IMR-90 (cell line): ENCODE measurements at regions not wholly inside any gene's neighbourhood (a gene's known extent, or its start where the extent isn't known, plus 50 kb on each side); places are given as distances from the start of the nearest gene placed in this dataset.

Source experiments
- ATAC-seq: fragments of 200-7000 bp; cut with Tn5 transposase; 2 replicates; pipeline ENCODE4 v1.9.1; 2020; ENCODE audit warnings: low read depth, mild to moderate bottlenecking, moderate library complexity
- BruUV-seq: library from RNA; stranded (reverse); fragments of 400-500 nt; replicated peaks from 2 replicates; lab custom pipeline; 2021; lab: Mats Ljungman, UMichigan
- CTCF ChIA-PET: fragments of 300-600 bp; formaldehyde crosslinking; extraction: SDS; loops from one replicate; lab custom pipeline; 2021; ENCODE audit warnings: antibody characterized with exemption; lab: Yijun Ruan, JAX
- POLR2A ChIA-PET: fragments of 300-600 bp; sonication (Branson Sonifier 250); formaldehyde crosslinking; loops from one replicate; lab custom pipeline; 2022; ENCODE audit warnings: antibody characterized with exemption; ENCODE audit not compliant: unreplicated experiment; lab: Charles Lee
- DNase-seq: peaks from one replicate; pipeline ENCODE4 v3.0.0; 2013
- H2AFZ ChIP-seq: replicated peaks from 2 replicates; pipeline ENCODE3; 2013; ENCODE audit warnings: low read length, mild to moderate bottlenecking; ENCODE audit not compliant: poor library complexity
- H2AK5ac ChIP-seq: 2 replicates; pipeline ENCODE4 v1.6.1; 2013; ENCODE audit warnings: low read depth, low read length, inconsistent platforms
- H2AK9ac ChIP-seq: replicated peaks from 2 replicates; pipeline ENCODE3; 2013; ENCODE audit warnings: mild to moderate bottlenecking, low read depth, low read length, moderate library complexity; ENCODE audit not compliant: poor library complexity
- H2BK120ac ChIP-seq: 2 replicates; pipeline ENCODE4 v1.6.1; 2013; ENCODE audit warnings: low read depth, low read length, inconsistent platforms
- H2BK15ac ChIP-seq: 3 replicates; pipeline ENCODE4 v1.6.1; 2013; ENCODE audit warnings: low read depth, low read length, inconsistent platforms
- H2BK20ac ChIP-seq: 2 replicates; pipeline ENCODE4 v1.6.1; 2013; ENCODE audit warnings: low read depth, mild to moderate bottlenecking, inconsistent platforms, low read length, moderate library complexity
- H2BK5ac ChIP-seq: 2 replicates; pipeline ENCODE4 v1.6.1; 2013; ENCODE audit warnings: mild to moderate bottlenecking, low read depth, low read length, inconsistent platforms; ENCODE audit not compliant: poor library complexity, severe bottlenecking
- H3K14ac ChIP-seq: replicated peaks from 2 replicates; pipeline ENCODE4 v1.6.1; 2013; ENCODE audit warnings: low read depth, low read length, inconsistent platforms
- H3K18ac ChIP-seq: 2 replicates; pipeline ENCODE4 v1.6.1; 2013; ENCODE audit warnings: low read depth, low read length, control low read depth
- H3K23ac ChIP-seq: 2 replicates; pipeline ENCODE4 v1.6.1; 2013; ENCODE audit warnings: low read depth, low read length, inconsistent platforms
- H3K27ac ChIP-seq: 2 replicates; pipeline ENCODE4 v1.5.1; 2013; ENCODE audit warnings: mild to moderate bottlenecking, control low read depth, low read length; ENCODE audit not compliant: insufficient read depth
- H3K27me3 ChIP-seq: 2 replicates; pipeline ENCODE4 v1.6.1; 2013; ENCODE audit warnings: low read length; ENCODE audit not compliant: control insufficient read depth, insufficient read depth
- H3K36me3 ChIP-seq: 2 replicates; pipeline ENCODE4 v1.6.1; 2013; ENCODE audit warnings: low read length, mixed read lengths; ENCODE audit not compliant: control insufficient read depth, insufficient read depth
- H3K4ac ChIP-seq: 2 replicates; pipeline ENCODE4 v1.6.1; 2013; ENCODE audit warnings: low read depth, low read length, inconsistent platforms
- H3K4me1 ChIP-seq: 2 replicates; pipeline ENCODE4 v1.6.1; 2013; ENCODE audit warnings: low read length, mixed read lengths; ENCODE audit not compliant: control insufficient read depth, insufficient read depth
- H3K4me2 ChIP-seq: 2 replicates; pipeline ENCODE4 v1.6.1; 2013; ENCODE audit warnings: low read depth, mild to moderate bottlenecking, control low read depth, low read length, moderate library complexity
- H3K4me3 ChIP-seq: 2 replicates; pipeline ENCODE4 v1.5.1; 2013; ENCODE audit warnings: low read depth, mild to moderate bottlenecking, control low read depth, low read length, moderate library complexity; ENCODE audit not compliant: insufficient read depth
- H3K56ac ChIP-seq: 2 replicates; pipeline ENCODE4 v1.6.1; 2013; ENCODE audit warnings: low read length, inconsistent platforms; ENCODE audit not compliant: insufficient read depth; ENCODE audit errors: extremely low read depth
- H3K79me1 ChIP-seq, 2 experiments: 2 replicates each; pipeline ENCODE4 v1.6.1; 2013; ENCODE audit warnings: low read length in 2 of 2, inconsistent platforms in 1 of 2, low read depth in 1 of 2
- H3K9ac ChIP-seq: 2 replicates; pipeline ENCODE4 v1.6.1; 2013; ENCODE audit warnings: low read depth, low read length, control low read depth
- H3K9me1 ChIP-seq: 2 replicates; pipeline ENCODE4 v1.6.1; 2013; ENCODE audit warnings: low read length, inconsistent platforms; ENCODE audit not compliant: insufficient read depth
- H3K9me3 ChIP-seq: 2 replicates; pipeline ENCODE4 v1.6.1; 2013; ENCODE audit warnings: low read length; ENCODE audit not compliant: control insufficient read depth, insufficient read depth
- H4K20me1 ChIP-seq: 2 replicates; pipeline ENCODE4 v1.6.1; 2013; ENCODE audit warnings: low read length, inconsistent platforms; ENCODE audit not compliant: insufficient read depth
- H4K5ac ChIP-seq: 2 replicates; pipeline ENCODE4 v1.6.1; 2013; ENCODE audit warnings: mild to moderate bottlenecking, low read depth, low read length, control low read depth
- H4K8ac ChIP-seq, 2 experiments: 2 replicates each; pipeline ENCODE4 v1.6.1; 2013; ENCODE audit warnings: low read depth in 2 of 2, low read length in 2 of 2, control low read depth in 1 of 2, inconsistent platforms in 1 of 2
- H4K91ac ChIP-seq: 2 replicates; pipeline ENCODE4 v1.6.1; 2013; ENCODE audit warnings: low read depth, low read length, inconsistent platforms; ENCODE audit not compliant: insufficient read depth
- BHLHE40 ChIP-seq: fragments of 150-350 bp; IDR thresholded peaks from 2 replicates; pipeline ENCODE4 v1.6.1; 2016; ENCODE audit warnings: mild to moderate bottlenecking, low read depth, low read length
- CEBPB ChIP-seq: IDR thresholded peaks from 2 replicates; pipeline ENCODE4 v1.6.1; 2012; ENCODE audit warnings: low read depth, low read length, improper control_type of control experiment
- CHD1 ChIP-seq: IDR thresholded peaks from 2 replicates; pipeline ENCODE4 v1.6.1; 2012; ENCODE audit warnings: low read depth, low read length, improper control_type of control experiment
- CTCF ChIP-seq: conservative IDR thresholded peaks from 2 replicates; pipeline ENCODE4 v1.5.1; 2012; ENCODE audit warnings: mild to moderate bottlenecking, low read depth, low read length, improper control_type of control experiment
- ELK1 ChIP-seq: fragments of 150-350 bp; IDR thresholded peaks from 2 replicates; pipeline ENCODE4 v1.6.1; 2016; ENCODE audit warnings: low read depth, mild to moderate bottlenecking, low read length, moderate library complexity, borderline replicate concordance
- FOS ChIP-seq: fragments of 150-350 bp; IDR thresholded peaks from 2 replicates; pipeline ENCODE4 v1.6.1; 2016; ENCODE audit warnings: low read depth, low read length
- MAFK ChIP-seq: IDR thresholded peaks from 2 replicates; pipeline ENCODE4 v1.6.1; 2012; ENCODE audit warnings: low read depth, low read length, improper control_type of control experiment
- MAZ ChIP-seq: IDR thresholded peaks from 2 replicates; pipeline ENCODE4 v1.6.1; 2012; ENCODE audit warnings: low read depth, mild to moderate bottlenecking, low read length, improper control_type of control experiment, moderate library complexity, borderline replicate concordance
- MXI1 ChIP-seq: IDR thresholded peaks from 2 replicates; pipeline ENCODE4 v1.6.1; 2012; ENCODE audit warnings: low read depth, mild to moderate bottlenecking, low read length, moderate library complexity, borderline replicate concordance
- NFE2L2 ChIP-seq: fragments of 150-350 bp; IDR thresholded peaks from 2 replicates; pipeline ENCODE4 v1.6.1; 2016; ENCODE audit warnings: low read depth, mild to moderate bottlenecking, low read length
- POLR2A ChIP-seq: IDR thresholded peaks from 2 replicates; pipeline ENCODE4 v1.6.1; 2012; ENCODE audit warnings: mild to moderate bottlenecking, low read depth, low read length
- RAD21 ChIP-seq: IDR thresholded peaks from 2 replicates; pipeline ENCODE4 v1.6.1; 2012; ENCODE audit warnings: low read length, improper control_type of control experiment
- RCOR1 ChIP-seq: IDR thresholded peaks from 2 replicates; pipeline ENCODE4 v1.6.1; 2012; ENCODE audit warnings: mild to moderate bottlenecking, low read length, improper control_type of control experiment; ENCODE audit not compliant: insufficient replicate concordance
- RFX5 ChIP-seq: IDR thresholded peaks from 2 replicates; pipeline ENCODE4 v1.8.0; 2012; ENCODE audit warnings: low read depth, mild to moderate bottlenecking, low read length, moderate library complexity
- SMC3 ChIP-seq: fragments of 150-350 bp; IDR thresholded peaks from 2 replicates; pipeline ENCODE4 v1.6.1; 2016; ENCODE audit warnings: low read depth, mild to moderate bottlenecking, antibody characterized with exemption, low read length, moderate library complexity
- USF2 ChIP-seq: fragments of 150-350 bp; IDR thresholded peaks from 2 replicates; pipeline ENCODE4 v1.6.1; 2017; ENCODE audit warnings: mild to moderate bottlenecking, antibody characterized with exemption, low read length, low read depth
- WGBS, 2 experiments: methylation state at CpG; one replicate each; pipeline versions ENCODE4 v1.1.5 to v1.1.7; 2013; ENCODE audit warnings: missing lambda C conversion rate in 2 of 2; ENCODE audit not compliant: insufficient read length in 1 of 2; ENCODE audit errors: extremely low coverage in 2 of 2; 5-methylcytosine and 5-hydroxymethylcytosine counted together
- dilution Hi-C: fragments of 300-500 bp; cut with HindIII; formaldehyde crosslinking; loops from one replicate; pipeline ENCODE4 v1.14.3; 2018; ENCODE audit warnings: low sequenced_read_pairs; ENCODE audit not compliant: unreplicated experiment
- in situ Hi-C: fragments of 300-500 bp; cut with MboI; formaldehyde crosslinking; loops from 3 replicates; pipeline ENCODE4 v1.14.3; 2019; ENCODE audit warnings: low sequenced_read_pairs, inconsistent platforms, mixed read lengths
- intact Hi-C: fragments of 100-400 bp; cut with micrococcal nuclease; formaldehyde crosslinking; loops from 2 replicates; pipeline ENCODE4 v1.10.0; 2022

- no peak overlapping the region for H3K4ac ChIP-seq
- H4K8ac ChIP-seq: no peak overlapping the region
- BruUV-seq: no TSS peak
- H3K4me1 ChIP-seq: no peaks in the 10 kb centered on the region
- ATAC-seq (peak; percentile 40), DNase-seq (peak; percentile 28)
- no peaks in the 10 kb centered on the region for H3K79me1 ChIP-seq
- H4K91ac ChIP-seq: no peak overlapping the region
- TF ChIP-seq CEBPB (no peak), FOS (no peak), BHLHE40 (no peak), MAZ (no peak), POLR2A (no peak), NFE2L2 (no peak), CHD1 (no peak), MXI1 (no peak), MAFK (no peak), RAD21 (no peak), RFX5 (no peak), USF2 (no peak), RCOR1 (no peak), CTCF (no peak), ELK1 (no peak), SMC3 (no peak)
- H3K27ac ChIP-seq: no peak overlapping the region
- no peak overlapping the region for H3K9ac ChIP-seq
- in situ Hi-C loops (no loop called here), intact Hi-C loops (no loop called here), dilution Hi-C loops (no loop called here)
- no peak overlapping the region for H2AK9ac ChIP-seq
- H2BK20ac ChIP-seq: no peak overlapping the region
- no peak overlapping the region for H4K5ac ChIP-seq
- no peaks in the 10 kb centered on the region for H4K20me1 ChIP-seq
- no peak overlapping the region for H2BK120ac ChIP-seq
- no peaks in the 10 kb centered on the region for H3K27me3 ChIP-seq
- H3K9me3 ChIP-seq: no peaks in the 10 kb centered on the region
- H3K56ac ChIP-seq: no peak overlapping the region
- H2BK5ac ChIP-seq: no peak overlapping the region
- POLR2A ChIA-PET: no interaction called here
- H3K23ac ChIP-seq: no peak overlapping the region
- no peak overlapping the region for H3K14ac ChIP-seq
- no CpG with 5 or more reads among the region's 2 CpGs for WGBS, 2 experiments
- no peak overlapping the region for H3K18ac ChIP-seq
- no peak overlapping the region for H2AFZ ChIP-seq
- no peaks in the 10 kb centered on the region for H3K9me1 ChIP-seq
- H2AK5ac ChIP-seq: no peak overlapping the region
- no peak overlapping the region for H2BK15ac ChIP-seq
- H3K4me2 ChIP-seq: no peak overlapping the region
- CTCF ChIA-PET: interaction anchor here (0.6 kb wide), 1 partner anchor 135 kb away, joined by 3 read pairs; no protein-coding TSS in a partner anchor
- no peak overlapping the region for H3K4me3 ChIP-seq
- H3K36me3 ChIP-seq: no peaks in the 10 kb centered on the region
These were observed 105.8 kb upstream of the DCLK2 start for GRCh38 chr4:149972407-149972806.
